Right lobe of liver (tissue), 4 donors: ENCODE measurements at regions not wholly inside any gene's neighbourhood (a gene's known extent, or its start where the extent isn't known, plus 50 kb on each side); places are given as distances from the start of the nearest gene placed in this dataset.

Source experiments
- POLR2A ChIP-seq: fragments of 450-650 bp; IDR thresholded peaks from one replicate; pipeline ENCODE4 v1.6.1; 2017; ENCODE audit warnings: antibody characterized with exemption, mild to moderate bottlenecking
- TF ChIP-seq, protein P1 (sequence below), 4 donors: fragments of 200-600 bp in 3 of 4; fragments of 450-650 bp in 1 of 4; IDR thresholded peaks; one replicate each; pipeline versions ENCODE4 v1.5.1 to v1.8.0; 2016 to 2022; ENCODE audit warnings: antibody characterized with exemption in 4 of 4, mild to moderate bottlenecking in 2 of 4
- donor health status: DM: no; HTN: no; CAD: no.
- donor health status: DM: no; HTN: no; CAD: no.
- donor health status: DM: no; HTN: yes; CAD: no.

DNA sequence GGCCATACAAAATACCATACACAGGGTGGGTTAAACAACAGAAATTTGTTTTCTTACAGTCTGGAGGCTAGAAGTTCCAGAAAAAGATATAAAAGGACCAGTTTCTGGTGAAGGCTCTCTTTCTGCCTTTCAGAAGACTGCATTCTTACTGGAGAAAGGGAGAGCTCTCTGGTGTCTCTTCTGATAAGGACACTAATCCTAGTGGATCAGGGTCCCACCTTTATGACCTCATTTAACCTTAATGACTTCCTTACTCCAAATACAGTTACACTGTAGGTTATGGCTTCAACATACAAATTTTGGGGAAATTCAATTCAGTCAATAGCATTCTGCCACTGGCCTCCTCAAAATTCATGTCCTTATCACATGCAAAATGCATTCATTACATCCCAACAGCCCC, 351.9 kb upstream of the POU5F2 start:
- TF ChIP-seq POLR2A, result no peak
- TF ChIP-seq, protein P1, sequence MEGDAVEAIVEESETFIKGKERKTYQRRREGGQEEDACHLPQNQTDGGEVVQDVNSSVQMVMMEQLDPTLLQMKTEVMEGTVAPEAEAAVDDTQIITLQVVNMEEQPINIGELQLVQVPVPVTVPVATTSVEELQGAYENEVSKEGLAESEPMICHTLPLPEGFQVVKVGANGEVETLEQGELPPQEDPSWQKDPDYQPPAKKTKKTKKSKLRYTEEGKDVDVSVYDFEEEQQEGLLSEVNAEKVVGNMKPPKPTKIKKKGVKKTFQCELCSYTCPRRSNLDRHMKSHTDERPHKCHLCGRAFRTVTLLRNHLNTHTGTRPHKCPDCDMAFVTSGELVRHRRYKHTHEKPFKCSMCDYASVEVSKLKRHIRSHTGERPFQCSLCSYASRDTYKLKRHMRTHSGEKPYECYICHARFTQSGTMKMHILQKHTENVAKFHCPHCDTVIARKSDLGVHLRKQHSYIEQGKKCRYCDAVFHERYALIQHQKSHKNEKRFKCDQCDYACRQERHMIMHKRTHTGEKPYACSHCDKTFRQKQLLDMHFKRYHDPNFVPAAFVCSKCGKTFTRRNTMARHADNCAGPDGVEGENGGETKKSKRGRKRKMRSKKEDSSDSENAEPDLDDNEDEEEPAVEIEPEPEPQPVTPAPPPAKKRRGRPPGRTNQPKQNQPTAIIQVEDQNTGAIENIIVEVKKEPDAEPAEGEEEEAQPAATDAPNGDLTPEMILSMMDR (IDR thresholded peaks at IDR 0.05), result no peak
